ENCODE measurements at regions not wholly inside any gene's neighbourhood (a gene's known extent, or its start where the extent isn't known, plus 50 kb on each side); places are given as distances from the start of the nearest gene placed in this dataset.

DNA sequence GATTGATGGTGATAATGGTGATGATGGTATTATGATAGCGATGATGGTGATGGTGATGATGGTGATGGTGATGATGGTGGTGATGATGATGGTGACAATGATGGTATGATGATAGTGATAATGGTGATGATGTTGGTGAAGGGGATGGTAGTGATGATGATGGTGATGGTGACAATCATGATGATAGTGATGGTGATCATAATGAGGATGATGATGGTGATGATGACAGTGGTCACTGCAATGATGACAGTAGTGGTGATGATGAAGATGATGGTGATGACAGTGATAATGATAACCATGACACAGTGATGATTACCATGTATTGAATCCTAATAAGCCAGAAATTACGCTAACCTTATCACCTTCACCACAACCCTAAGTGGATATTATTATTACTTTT is 128.2 kb downstream of the SHANK2 start:
- Histone ChIP-seq H3K4me3 (no peak overlapping the region), H3K9me3 (no peaks in the 10 kb centered on the region), H3K4me1 (ENCODE audit: low read depth) (no peaks in the 10 kb centered on the region), H3K36me3 (ENCODE audit: low read depth) (no peaks in the 10 kb centered on the region)
- TF ChIP-seq, protein P1, sequence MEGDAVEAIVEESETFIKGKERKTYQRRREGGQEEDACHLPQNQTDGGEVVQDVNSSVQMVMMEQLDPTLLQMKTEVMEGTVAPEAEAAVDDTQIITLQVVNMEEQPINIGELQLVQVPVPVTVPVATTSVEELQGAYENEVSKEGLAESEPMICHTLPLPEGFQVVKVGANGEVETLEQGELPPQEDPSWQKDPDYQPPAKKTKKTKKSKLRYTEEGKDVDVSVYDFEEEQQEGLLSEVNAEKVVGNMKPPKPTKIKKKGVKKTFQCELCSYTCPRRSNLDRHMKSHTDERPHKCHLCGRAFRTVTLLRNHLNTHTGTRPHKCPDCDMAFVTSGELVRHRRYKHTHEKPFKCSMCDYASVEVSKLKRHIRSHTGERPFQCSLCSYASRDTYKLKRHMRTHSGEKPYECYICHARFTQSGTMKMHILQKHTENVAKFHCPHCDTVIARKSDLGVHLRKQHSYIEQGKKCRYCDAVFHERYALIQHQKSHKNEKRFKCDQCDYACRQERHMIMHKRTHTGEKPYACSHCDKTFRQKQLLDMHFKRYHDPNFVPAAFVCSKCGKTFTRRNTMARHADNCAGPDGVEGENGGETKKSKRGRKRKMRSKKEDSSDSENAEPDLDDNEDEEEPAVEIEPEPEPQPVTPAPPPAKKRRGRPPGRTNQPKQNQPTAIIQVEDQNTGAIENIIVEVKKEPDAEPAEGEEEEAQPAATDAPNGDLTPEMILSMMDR (IDR thresholded peaks at IDR 0.05), result no peak
- DNase-seq (no peak), ATAC-seq (no peak)
- intact Hi-C loops (cut with DNase I, micrococcal nuclease), result no loop called here

DNA sequence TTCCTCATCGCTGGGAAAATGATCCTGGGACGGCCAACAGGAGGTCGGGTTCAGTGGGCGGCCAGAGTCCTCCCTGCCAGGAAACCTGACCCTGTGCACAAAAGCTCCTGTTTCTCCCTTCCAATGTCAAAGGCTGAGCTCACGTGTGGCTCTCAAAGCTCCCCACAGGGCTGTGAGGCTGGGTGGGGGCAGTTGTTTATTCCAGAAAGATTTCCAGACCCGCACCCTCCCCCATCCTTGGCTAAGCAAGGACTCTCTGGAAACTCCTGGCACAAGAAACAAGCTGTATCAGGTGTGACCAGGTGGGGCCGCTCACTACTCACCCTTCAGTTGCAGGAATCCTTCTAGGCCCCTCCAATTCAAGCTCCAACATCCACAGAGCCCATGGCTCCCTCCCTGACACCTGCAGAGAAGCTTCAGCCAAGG is 131.9 kb downstream of the SHANK2 start:
- H3K9me3 ChIP-seq, result no peaks in the 10 kb centered on the region
- H3K36me3 ChIP-seq (ENCODE audit: low read depth), result no peaks in the 10 kb centered on the region
- ATAC-seq (peak; percentile 58), DNase-seq (peak in 2 of 3 donors; percentile 49 to 57)
- TF ChIP-seq, protein P1 (IDR thresholded peaks at IDR 0.05), result no peak
- H3K4me1 ChIP-seq (ENCODE audit: low read depth), result no peaks in the 10 kb centered on the region
- intact Hi-C loops (cut with DNase I, micrococcal nuclease), result no loop called here
- H3K4me3 ChIP-seq, result no peak overlapping the region

DNA sequence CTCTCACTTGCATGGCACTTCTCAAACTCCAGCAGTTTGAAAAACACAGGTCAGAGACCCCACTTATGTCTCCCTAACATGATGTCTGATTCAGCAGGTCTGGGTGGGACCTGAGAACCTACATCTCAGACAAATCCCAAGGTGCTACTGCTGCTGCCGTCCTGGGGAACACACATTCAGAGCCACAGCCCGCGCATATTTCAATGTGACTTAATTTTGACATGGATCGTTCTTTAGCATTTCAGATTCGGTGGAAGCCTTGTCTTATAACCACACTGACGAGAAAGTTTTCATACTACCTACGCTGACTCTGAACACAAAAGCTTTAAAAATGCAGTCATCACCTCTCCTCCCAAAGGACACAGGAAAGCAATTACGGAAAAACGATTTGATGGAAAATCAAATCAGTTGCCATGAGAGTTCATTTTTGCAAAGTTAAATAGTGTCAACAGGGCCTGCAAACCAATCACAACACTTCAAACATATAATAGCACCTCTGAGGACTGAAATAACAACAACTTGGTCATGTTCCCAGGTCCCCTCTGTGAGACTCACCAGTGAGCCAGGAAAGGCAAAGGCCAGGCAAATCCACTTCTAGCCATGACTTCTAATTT is 132.6 kb downstream of the SHANK2 start:
- no peak for DNase-seq
- no peak for ATAC-seq
- H3K36me3 ChIP-seq (ENCODE audit: low read depth), result no peaks in the 10 kb centered on the region
- H3K4me3 ChIP-seq, result no peak overlapping the region
- intact Hi-C loops (cut with DNase I, micrococcal nuclease), result no loop called here
- TF ChIP-seq, protein P1 (IDR thresholded peaks at IDR 0.05), result no peak
- no peaks in the 10 kb centered on the region for H3K4me1 ChIP-seq (ENCODE audit: low read depth)
- H3K9me3 ChIP-seq, result no peaks in the 10 kb centered on the region

DNA sequence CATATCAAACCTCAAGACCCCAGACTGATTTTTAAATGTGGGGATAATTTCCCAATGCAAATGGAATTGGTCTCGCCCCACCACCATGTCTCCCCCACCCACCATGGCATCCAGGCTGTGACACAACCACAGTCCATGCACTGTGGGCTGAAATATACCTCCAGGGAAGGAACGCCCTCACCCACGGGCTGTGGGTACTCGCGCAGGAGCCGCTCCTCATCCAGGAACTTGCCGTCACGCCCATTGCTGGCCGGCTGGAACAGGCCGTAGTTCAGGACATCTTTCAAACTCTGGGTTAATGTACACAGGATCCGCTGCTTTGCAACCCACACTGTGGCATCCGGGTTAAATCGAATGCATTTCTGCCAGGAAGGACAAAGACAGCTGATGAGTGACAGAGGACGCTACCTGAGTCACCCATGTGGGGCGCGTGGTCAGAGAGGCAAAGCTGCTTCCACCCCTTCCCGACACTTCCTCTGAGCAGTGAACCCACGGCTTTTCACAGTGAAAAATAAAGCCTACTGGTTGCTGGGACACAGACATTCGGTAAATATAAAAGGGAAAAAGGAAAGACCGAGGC is 133.6 kb downstream of the SHANK2 start:
- no peaks in the 10 kb centered on the region for H3K4me1 ChIP-seq (ENCODE audit: low read depth)
- no peaks in the 10 kb centered on the region for H3K36me3 ChIP-seq (ENCODE audit: low read depth)
- H3K9me3 ChIP-seq, result no peaks in the 10 kb centered on the region
- DNase-seq, result no peak
- ATAC-seq, result no peak
- intact Hi-C loops (cut with DNase I, micrococcal nuclease), result no loop called here
- TF ChIP-seq, protein P1 (IDR thresholded peaks at IDR 0.05), result no peak
- no peak overlapping the region for H3K4me3 ChIP-seq

DNA sequence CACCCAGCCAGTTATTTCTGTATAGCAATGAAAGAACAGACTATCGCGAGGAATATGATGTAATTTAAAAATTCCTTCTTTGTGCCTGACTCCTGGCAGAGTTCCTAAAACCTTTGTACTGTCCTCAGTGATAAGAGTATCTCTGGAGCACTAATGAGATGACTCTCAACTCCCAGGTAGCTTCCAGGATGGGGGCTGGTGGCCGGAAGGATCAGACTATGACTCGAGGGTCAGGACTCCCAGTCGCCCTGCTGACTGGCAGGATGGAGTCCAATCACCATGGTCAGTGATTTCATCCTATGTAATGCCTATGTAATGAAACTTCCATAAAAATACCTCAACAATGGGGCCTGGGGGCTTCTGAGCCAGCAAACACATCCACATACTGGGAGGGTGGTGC is 135.1 kb downstream of the SHANK2 start:
- TF ChIP-seq, protein P1 (IDR thresholded peaks at IDR 0.05), result no peak
- ATAC-seq (no peak), DNase-seq (no peak)
- intact Hi-C loops (cut with DNase I, micrococcal nuclease), result no loop called here
- H3K4me1 ChIP-seq (ENCODE audit: low read depth), result no peaks in the 10 kb centered on the region
- no peaks in the 10 kb centered on the region for H3K9me3 ChIP-seq
- H3K4me3 ChIP-seq, result no peak overlapping the region
- no peaks in the 10 kb centered on the region for H3K36me3 ChIP-seq (ENCODE audit: low read depth)

All from mucosa of descending colon (tissue), 3 donors.